ENCODE measurements at regions not wholly inside any gene's neighbourhood (a gene's known extent, or its start where the extent isn't known, plus 50 kb on each side); places are given as distances from the start of the nearest gene placed in this dataset.
"Not testable (repeated sequence)": the region's sequence is repeated elsewhere in the genome, so short reads cannot be mapped to it uniquely, and the experiment has no call there.

DNA sequence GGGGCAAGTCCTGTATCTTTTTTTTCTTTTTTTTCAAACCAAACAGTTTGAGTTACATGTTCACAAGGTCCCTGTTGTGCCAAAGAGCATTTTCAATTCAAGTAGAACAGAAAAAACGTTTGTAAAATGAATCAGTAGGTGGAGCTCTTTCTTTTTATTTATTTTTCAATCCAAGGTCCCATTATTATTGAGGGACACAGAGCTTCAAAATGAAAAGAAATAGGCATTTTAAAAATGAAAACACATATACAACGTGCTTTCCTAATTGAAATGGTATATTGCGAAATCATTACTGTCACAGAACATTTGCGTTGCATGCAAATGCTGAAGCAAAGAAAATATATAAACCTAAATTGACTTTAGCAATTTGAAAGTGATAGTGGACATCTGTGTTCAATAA lies 711.0 kb downstream of the MECOM start:
- no peaks in the 10 kb centered on the region for H3K36me3 ChIP-seq (ENCODE audit: control insufficient read depth, insufficient read depth, low read length)
- no peak overlapping the region for H3K4me3 ChIP-seq (replicated peaks; ENCODE audit: low read depth, low read length)
- no peaks in the 10 kb centered on the region for H3K27me3 ChIP-seq (replicated peaks; ENCODE audit: control insufficient read depth, insufficient read depth, low read length)
- no peak for DNase-seq (ENCODE audit: extremely low read depth, insufficient read length)
- TF ChIP-seq, protein P1, sequence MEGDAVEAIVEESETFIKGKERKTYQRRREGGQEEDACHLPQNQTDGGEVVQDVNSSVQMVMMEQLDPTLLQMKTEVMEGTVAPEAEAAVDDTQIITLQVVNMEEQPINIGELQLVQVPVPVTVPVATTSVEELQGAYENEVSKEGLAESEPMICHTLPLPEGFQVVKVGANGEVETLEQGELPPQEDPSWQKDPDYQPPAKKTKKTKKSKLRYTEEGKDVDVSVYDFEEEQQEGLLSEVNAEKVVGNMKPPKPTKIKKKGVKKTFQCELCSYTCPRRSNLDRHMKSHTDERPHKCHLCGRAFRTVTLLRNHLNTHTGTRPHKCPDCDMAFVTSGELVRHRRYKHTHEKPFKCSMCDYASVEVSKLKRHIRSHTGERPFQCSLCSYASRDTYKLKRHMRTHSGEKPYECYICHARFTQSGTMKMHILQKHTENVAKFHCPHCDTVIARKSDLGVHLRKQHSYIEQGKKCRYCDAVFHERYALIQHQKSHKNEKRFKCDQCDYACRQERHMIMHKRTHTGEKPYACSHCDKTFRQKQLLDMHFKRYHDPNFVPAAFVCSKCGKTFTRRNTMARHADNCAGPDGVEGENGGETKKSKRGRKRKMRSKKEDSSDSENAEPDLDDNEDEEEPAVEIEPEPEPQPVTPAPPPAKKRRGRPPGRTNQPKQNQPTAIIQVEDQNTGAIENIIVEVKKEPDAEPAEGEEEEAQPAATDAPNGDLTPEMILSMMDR (IDR thresholded peaks at IDR 0.05; ENCODE audit: insufficient read depth, low read length, poor library complexity, severe bottlenecking), result peak; percentile 3

DNA sequence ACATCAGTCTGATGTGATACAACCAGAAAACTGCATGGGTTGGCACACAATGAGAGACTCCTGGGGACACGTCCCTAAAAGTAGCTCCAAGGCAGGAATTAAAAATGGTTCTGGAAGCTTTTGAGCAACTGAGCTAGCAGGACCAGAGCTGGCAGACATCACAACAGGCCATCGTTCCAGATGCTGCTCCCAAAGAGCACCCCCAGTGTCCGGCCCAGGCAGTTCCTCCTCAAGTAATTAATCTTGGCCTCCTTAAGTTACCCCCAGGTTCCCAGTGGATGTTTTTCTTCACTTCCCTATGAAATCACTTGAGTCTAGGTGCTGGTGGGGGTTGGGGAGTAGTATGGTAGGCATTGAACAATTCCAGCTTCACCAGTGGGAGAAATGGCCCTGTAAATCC lies 711.6 kb downstream of the MECOM start:
- H3K4me3 ChIP-seq (replicated peaks; ENCODE audit: low read depth, low read length), result no peak overlapping the region
- TF ChIP-seq, protein P1 (IDR thresholded peaks at IDR 0.05; ENCODE audit: insufficient read depth, low read length, poor library complexity, severe bottlenecking), result no peak
- H3K36me3 ChIP-seq (ENCODE audit: control insufficient read depth, insufficient read depth, low read length), result no peaks in the 10 kb centered on the region
- no peak for DNase-seq (ENCODE audit: extremely low read depth, insufficient read length)
- no peaks in the 10 kb centered on the region for H3K27me3 ChIP-seq (replicated peaks; ENCODE audit: control insufficient read depth, insufficient read depth, low read length)

DNA sequence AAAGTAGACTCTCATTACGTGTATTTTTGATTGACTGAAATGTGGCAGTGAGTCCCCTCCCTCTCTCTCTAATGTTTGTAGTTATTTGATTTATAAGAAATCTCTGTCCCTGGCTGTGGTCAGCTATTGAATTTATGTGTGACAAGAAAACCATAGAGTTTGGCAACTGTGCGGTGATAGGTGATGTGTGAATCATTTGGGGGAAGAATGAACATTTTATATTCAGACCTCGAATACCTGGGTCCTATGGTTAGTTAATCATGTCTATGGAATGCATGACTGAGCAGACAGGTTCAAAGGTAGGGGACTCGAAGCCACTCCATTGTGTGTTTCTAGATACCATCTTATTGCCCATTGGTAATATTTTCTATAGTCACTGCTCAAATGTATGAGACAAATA lies 712.1 kb downstream of the MECOM start:
- TF ChIP-seq, protein P1 (IDR thresholded peaks at IDR 0.05; ENCODE audit: insufficient read depth, low read length, poor library complexity, severe bottlenecking), result no peak
- Histone ChIP-seq H3K36me3 (ENCODE audit: control insufficient read depth, insufficient read depth, low read length) (no peaks in the 10 kb centered on the region), H3K4me3 (replicated peaks; ENCODE audit: low read depth, low read length) (no peak overlapping the region), H3K27me3 (replicated peaks; ENCODE audit: control insufficient read depth, insufficient read depth, low read length) (no peaks in the 10 kb centered on the region)
- DNase-seq (ENCODE audit: extremely low read depth, insufficient read length), result no peak

DNA sequence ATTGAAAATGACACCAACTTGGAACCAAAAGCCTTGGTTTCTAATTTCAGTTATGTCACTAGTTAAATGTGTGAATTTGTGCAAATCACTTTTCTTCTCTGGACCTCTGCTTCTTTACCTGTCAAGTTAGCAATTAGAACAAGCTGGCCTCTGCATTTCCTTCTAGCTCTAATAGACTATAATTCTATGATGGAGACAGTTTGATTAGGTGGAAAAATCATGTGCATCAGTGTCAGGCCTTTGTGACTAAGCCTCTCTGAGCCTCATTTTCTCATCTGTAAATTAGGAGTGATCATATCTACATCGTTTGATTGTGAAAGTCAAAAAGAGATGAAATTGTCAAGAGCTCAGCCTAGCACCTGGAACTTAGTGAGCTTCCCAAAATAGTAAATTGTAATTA lies 712.9 kb downstream of the MECOM start:
- DNase-seq (ENCODE audit: extremely low read depth, insufficient read length), result no peak
- Histone ChIP-seq H3K4me3 (replicated peaks; ENCODE audit: low read depth, low read length) (no peak overlapping the region), H3K27me3 (replicated peaks; ENCODE audit: control insufficient read depth, insufficient read depth, low read length) (no peaks in the 10 kb centered on the region), H3K36me3 (ENCODE audit: control insufficient read depth, insufficient read depth, low read length) (no peaks in the 10 kb centered on the region)
- TF ChIP-seq, protein P1 (IDR thresholded peaks at IDR 0.05; ENCODE audit: insufficient read depth, low read length, poor library complexity, severe bottlenecking), result no peak

DNA sequence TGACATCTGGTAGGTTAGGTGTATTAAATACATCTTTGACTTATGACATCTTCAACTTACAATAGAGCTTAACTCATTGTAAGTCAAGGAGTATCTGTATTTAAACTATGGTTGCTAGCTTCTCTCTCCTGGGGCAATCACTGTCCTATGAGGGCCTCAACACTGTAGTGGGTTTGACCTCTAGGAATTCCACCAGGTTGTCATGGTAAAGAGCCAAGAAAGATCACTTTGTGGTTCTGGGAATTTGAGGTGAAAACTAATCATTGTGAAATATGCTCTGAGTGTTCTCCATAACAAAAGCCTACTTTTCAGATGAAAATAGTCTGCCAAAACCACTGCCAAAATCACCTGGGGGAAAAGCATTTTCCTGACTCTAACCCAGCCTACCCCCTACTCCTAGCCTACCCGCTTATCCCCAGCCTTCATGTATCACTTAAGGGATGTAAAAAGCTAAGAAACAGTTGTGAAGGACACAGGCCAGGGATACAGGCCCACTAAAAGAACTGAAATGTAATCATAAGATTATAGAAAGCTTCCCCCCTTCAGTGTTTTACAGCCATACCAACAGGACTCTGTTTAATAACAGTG lies 723.8 kb downstream of the MECOM start:
- Histone ChIP-seq H3K27me3 (replicated peaks; ENCODE audit: control insufficient read depth, insufficient read depth, low read length) (no peaks in the 10 kb centered on the region), H3K4me3 (replicated peaks; ENCODE audit: low read depth, low read length) (no peak overlapping the region), H3K36me3 (ENCODE audit: control insufficient read depth, insufficient read depth, low read length) (no peaks in the 10 kb centered on the region)
- TF ChIP-seq, protein P1 (IDR thresholded peaks at IDR 0.05; ENCODE audit: insufficient read depth, low read length, poor library complexity, severe bottlenecking), result no peak
- no peak for DNase-seq (ENCODE audit: extremely low read depth, insufficient read length)

DNA sequence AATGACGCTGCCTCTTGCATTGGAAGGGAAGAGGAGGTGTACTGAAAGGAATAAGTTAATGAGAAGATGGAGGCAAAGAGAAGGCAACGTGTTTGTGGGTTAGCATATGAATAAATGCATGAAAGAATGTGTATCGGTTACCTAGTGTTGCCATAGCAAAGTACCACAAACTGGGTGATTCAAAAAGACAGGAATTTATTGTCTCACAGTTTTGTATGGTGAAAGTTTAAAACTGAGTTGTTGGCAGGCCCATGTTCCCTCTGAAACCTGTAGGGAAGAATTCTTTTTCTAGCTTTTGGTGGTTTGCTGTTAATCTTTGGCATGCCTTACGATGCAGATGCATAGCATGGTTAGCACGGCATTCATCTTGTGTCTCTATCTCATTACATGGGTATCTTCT lies 729.9 kb downstream of the MECOM start:
- TF ChIP-seq, protein P1 (IDR thresholded peaks at IDR 0.05; ENCODE audit: insufficient read depth, low read length, poor library complexity, severe bottlenecking), result no peak
- H3K27me3 ChIP-seq (replicated peaks; ENCODE audit: control insufficient read depth, insufficient read depth, low read length), result no peaks in the 10 kb centered on the region
- no peaks in the 10 kb centered on the region for H3K36me3 ChIP-seq (ENCODE audit: control insufficient read depth, insufficient read depth, low read length)
- no peak for DNase-seq (ENCODE audit: extremely low read depth, insufficient read length)
- H3K4me3 ChIP-seq (replicated peaks; ENCODE audit: low read depth, low read length), result no peak overlapping the region

DNA sequence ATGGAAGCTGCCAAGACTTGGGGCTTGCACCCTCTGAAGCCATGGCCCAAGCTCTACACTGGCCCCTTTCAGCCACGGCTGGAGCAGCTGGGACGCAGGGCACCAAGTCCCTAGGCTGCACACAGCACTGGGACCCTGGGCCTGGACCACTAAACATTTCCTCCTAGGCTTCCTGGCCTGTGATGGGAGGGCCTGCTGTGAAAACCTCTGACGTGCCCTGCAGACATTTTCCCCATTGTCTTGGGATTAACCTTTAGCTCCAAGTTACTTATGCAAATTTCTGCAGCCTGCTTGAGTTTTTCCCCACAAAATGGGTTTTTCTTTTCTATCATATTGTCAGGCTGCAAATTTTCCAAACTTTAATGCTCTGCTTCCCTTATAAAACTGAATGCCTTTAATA lies 733.5 kb downstream of the MECOM start:
- H3K36me3 ChIP-seq (ENCODE audit: control insufficient read depth, insufficient read depth, low read length); H3K4me3 ChIP-seq (replicated peaks; ENCODE audit: low read depth, low read length); DNase-seq (ENCODE audit: extremely low read depth, insufficient read length); H3K27me3 ChIP-seq (replicated peaks; ENCODE audit: control insufficient read depth, insufficient read depth, low read length): not testable (repeated sequence)

All from GM06990 (cell line).